Right atrium auricular region (tissue), 2 donors: ENCODE measurements at regions not wholly inside any gene's neighbourhood (a gene's known extent, or its start where the extent isn't known, plus 50 kb on each side); places are given as distances from the start of the nearest gene placed in this dataset.

Source experiments
- DNase-seq: peaks from one replicate; pipeline ENCODE4 v3.0.0-alpha.2; 2019; ENCODE audit warnings: low spot score
- H3K27ac ChIP-seq, 2 donors: fragments of 200-600 bp; sonication (generic); 1 replicate in 1 of 2; 2 replicates in 1 of 2; pipeline ENCODE4 v1.5.1; 2016 to 2019
- H3K27me3 ChIP-seq, 2 donors: fragments of 200-600 bp; sonication (generic); one replicate each; pipeline versions ENCODE4 v1.5.1 to v1.6.0; 2017 to 2019
- H3K36me3 ChIP-seq: fragments of 200-600 bp; sonication (generic); one replicate; pipeline ENCODE4 v1.5.1; 2016
- H3K4me1 ChIP-seq, 2 donors: fragments of 200-600 bp; sonication (generic); one replicate each; pipeline versions ENCODE4 v1.5.1 to v1.6.0; 2017 to 2019
- H3K4me3 ChIP-seq, 2 donors: fragments of 200-600 bp; sonication (generic); 1 replicate in 1 of 2; 2 replicates in 1 of 2; pipeline ENCODE4 v1.5.1; 2017 to 2019; ENCODE audit warnings: mild to moderate bottlenecking in 1 of 2, moderate library complexity in 1 of 2
- H3K9me3 ChIP-seq, 2 donors: fragments of 200-600 bp; sonication (generic); one replicate each; pipeline ENCODE4 v1.5.1; 2019
- CTCF ChIP-seq, 2 donors: fragments of 200-600 bp; sonication (generic); IDR thresholded peaks; one replicate each; pipeline ENCODE4 v1.5.1; 2019; ENCODE audit warnings: antibody characterized with exemption in 2 of 2

GRCh38 chr12:66776974-66777373 is 98.1 kb upstream of the GRIP1 start:
- Histone ChIP-seq H3K36me3 (no peaks in the 10 kb centered on the region), H3K27me3 (no peaks in the 10 kb centered on the region), H3K4me3 (no peak overlapping the region), H3K9me3 (no peaks in the 10 kb centered on the region), H3K4me1 (no peaks in the 10 kb centered on the region), H3K27ac (no peak overlapping the region)
- no peak for TF ChIP-seq CTCF (IDR thresholded peaks at IDR 0.05)
- DNase-seq: no peak

- no peaks in the 10 kb centered on the region for H3K9me3 ChIP-seq
- H3K27ac ChIP-seq: no peak overlapping the region
- H3K36me3 ChIP-seq: no peaks in the 10 kb centered on the region
- DNase-seq: no peak
- no peaks in the 10 kb centered on the region for H3K4me1 ChIP-seq
- no peak for TF ChIP-seq CTCF (IDR thresholded peaks at IDR 0.05)
- H3K27me3 ChIP-seq: no peaks in the 10 kb centered on the region
- no peak overlapping the region for H3K4me3 ChIP-seq
Observed at GRCh38 chr12:66779466-66779865, 100.6 kb upstream of the GRIP1 start.

- no peaks in the 10 kb centered on the region for H3K4me1 ChIP-seq
- H3K4me3 ChIP-seq: no peak overlapping the region
- H3K36me3 ChIP-seq: no peaks in the 10 kb centered on the region
- TF ChIP-seq CTCF (IDR thresholded peaks at IDR 0.05): no peak
- no peak for DNase-seq
- no peaks in the 10 kb centered on the region for H3K27me3 ChIP-seq
- H3K9me3 ChIP-seq: no peaks in the 10 kb centered on the region
- no peak overlapping the region for H3K27ac ChIP-seq
Observed at GRCh38 chr12:66786531-66787308, 107.8 kb upstream of the GRIP1 start.

- H3K4me3 ChIP-seq: no peak overlapping the region
- H3K36me3 ChIP-seq: no peaks in the 10 kb centered on the region
- H3K27me3 ChIP-seq: no peaks in the 10 kb centered on the region
- DNase-seq: no peak
- no peak for TF ChIP-seq CTCF (IDR thresholded peaks at IDR 0.05)
- H3K4me1 ChIP-seq: no peaks in the 10 kb centered on the region
- no peak overlapping the region for H3K27ac ChIP-seq
- no peaks in the 10 kb centered on the region for H3K9me3 ChIP-seq
Observed at GRCh38 chr12:66799551-66799950, 120.7 kb upstream of the GRIP1 start.

GRCh38 chr12:66800046-66800445 is 121.2 kb upstream of the GRIP1 start:
- Histone ChIP-seq H3K27ac (no peak overlapping the region), H3K27me3 (no peaks in the 10 kb centered on the region), H3K36me3 (no peaks in the 10 kb centered on the region), H3K9me3 (no peaks in the 10 kb centered on the region), H3K4me3 (no peak overlapping the region), H3K4me1 (no peaks in the 10 kb centered on the region)
- no peak for DNase-seq
- no peak for TF ChIP-seq CTCF (IDR thresholded peaks at IDR 0.05)

- Histone ChIP-seq H3K9me3 (no peaks in the 10 kb centered on the region), H3K27ac (no peak overlapping the region), H3K4me1 (no peaks in the 10 kb centered on the region), H3K4me3 (no peak overlapping the region), H3K36me3 (no peaks in the 10 kb centered on the region), H3K27me3 (no peaks in the 10 kb centered on the region)
- no peak for TF ChIP-seq CTCF (IDR thresholded peaks at IDR 0.05)
- no peak for DNase-seq
Observed at GRCh38 chr12:66803930-66804329, 125.1 kb upstream of the GRIP1 start.
